ENCODE measurements at regions not wholly inside any gene's neighbourhood (a gene's known extent, or its start where the extent isn't known, plus 50 kb on each side); places are given as distances from the start of the nearest gene placed in this dataset.
A peak's percentile ranks its signal among the peaks of the same experiment; 100 is the strongest.
"Not testable (repeated sequence)": the region's sequence is repeated elsewhere in the genome, so short reads cannot be mapped to it uniquely, and the experiment has no call there.

DNA sequence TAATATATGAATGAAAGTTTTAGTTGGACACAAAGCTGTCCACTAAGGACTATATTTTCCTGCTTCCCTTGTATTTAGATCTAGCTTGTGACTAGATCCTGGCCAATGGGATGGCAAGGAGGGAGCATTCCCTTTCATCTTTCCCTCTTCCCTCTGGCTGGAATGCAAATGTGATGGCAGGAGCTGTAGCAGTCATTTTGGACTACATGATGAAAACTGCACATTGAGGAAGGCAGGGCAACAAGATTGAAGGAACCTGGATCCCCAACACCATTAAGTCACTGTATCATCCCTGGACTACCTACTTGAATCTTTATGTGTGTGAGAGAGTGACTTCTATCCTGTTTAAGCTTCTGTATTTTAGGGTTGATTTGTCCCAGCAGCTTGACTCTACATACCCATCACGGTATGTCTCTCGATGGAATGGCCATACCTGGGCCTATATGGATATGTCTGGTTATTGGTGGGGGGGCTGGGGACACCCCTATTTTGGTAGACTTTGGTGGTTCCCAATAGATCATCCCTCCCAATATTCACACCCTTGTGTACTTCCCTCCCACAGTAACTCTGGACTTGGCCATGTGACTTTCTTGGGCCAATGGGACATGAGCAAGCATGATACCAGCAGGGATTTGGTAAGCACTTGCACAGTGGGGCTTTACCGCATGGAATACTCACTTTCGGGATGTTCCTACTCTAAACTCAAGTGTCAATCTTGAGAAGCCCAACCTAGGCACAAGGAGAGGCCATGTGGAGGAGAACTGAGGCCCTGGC, 128.5 kb downstream of the VEGFA start:
- DNase-seq = no peak

DNA sequence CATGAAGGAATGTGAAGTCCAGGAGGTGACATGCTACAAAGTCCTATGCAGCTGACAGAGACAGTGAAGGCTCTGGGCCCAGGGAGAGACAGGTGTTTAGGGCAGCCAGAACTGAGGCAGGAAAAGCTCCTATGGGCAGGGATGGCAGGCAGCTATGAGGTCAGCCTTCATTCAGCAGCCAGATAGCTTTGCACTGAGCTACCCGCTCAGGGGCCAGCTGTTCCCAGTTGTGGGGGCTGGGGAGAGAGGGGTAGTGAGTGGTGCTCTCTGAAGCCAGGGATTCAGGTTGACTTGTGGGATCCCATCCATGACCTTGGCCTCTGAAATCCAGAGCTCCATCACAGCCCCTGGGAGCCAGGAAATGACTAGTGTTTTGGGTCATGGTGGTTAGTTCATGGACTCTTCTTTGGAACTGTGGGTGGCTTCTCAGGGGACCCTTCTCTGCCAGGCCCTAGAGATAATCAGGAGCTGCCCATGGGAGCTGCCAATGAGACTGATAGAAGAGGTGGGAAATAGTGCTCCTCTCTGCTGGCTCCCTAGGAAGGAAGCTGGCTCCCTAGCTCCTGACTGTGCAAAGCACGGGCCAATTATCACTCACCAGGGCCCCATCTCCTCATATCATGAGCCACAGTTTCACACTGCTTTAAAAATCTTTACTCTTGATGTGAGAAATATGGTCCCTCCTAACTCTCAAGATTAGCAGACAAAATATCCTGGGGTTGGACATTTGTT, 127.7 kb downstream of the VEGFA start:
- no peak for DNase-seq

DNA sequence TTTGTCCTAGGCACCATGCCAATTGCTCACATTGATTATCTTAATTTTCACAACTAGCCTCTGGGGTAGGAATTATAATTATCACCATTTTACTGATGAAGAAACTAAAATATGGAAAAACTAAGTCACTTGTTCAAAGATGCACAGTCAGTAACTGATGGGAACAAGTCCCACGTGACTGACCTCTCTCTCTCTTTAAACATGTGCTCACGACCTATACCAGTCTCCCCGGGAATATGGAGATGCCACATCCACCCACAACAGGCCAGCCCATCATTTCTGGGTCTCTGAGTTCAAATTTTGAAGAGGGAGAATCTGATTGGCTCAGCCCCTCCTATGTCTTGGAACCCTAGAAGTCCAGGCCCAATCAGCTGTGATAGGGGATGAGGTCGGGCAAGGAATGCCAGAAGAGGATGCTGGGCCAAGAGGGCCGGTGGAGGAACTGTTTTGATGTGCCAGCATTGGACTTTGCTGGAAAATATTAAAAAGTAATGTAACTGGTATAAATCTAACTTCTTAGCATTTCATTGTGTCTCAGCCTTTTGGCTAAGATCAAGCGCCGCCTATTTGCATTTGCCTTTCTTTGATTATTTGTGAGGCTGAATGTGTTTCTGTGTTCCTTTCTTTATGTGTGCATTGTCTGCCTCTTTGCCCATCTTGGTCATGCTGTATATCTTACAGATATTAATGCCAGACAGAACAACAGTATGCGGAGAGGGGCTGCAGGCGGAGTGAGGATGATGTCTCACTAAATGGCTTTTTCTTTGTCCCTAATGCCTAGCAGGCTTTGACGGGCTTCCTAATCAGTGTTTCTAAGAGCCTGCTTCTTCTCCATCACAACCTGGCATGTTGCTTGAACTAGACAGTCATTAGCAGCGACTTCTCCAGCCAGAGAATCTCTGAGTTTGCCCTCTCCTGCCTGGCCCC, 126.6 kb downstream of the VEGFA start:
- no peak for DNase-seq

DNA sequence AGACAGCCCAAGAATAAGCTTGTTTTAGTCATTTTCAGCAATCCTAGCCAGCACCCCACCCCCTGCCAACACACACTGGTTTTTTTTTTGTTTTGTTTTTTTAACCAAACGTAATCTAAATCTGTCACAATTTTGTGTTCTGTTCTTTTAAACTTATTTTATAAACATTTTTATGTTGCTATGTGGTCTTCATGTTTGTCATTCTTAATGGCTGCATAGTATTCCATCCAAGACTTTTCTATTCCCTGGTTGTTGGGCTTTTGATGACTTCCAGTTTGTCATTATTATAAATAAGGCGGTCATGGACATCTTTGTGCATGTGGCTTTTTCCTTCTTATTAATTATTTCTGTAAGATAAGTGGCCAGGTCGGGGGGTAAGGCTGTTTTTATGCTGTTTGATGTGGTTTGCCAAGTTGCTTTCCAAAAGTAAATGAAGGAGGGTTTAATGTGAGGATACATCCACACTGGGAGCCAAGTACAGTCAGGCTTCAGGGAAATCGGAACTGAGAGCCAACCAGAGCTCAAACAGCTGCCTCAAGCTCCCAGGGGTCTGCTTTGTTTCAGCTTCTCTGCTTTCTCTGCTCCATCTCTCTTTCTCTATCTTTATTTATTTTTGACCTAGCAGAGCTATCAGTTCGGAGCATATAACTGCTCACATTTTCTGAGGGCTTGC, 125.8 kb downstream of the VEGFA start:
- DNase-seq = no peak

DNA sequence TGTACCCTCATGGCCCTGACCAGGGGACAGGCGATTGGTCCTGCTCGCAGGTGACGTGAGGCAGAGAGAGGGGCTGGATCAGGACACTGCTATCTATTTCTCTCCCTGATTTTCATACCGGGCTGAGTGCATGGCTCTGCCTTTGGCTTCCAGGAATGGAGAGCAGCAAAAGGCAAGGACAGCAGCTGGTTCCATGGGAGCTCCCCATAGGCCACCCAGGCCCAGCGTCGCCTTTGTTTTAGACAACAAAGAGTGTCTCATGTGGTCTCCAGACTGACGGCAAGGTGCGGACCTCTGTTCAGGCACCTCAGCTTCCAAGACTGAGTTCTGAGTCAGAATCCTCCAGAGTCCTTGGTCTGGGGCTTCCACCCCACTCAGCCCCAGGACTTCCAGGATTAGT, 123.1 kb downstream of the VEGFA start:
- DNase-seq = no peak

DNA sequence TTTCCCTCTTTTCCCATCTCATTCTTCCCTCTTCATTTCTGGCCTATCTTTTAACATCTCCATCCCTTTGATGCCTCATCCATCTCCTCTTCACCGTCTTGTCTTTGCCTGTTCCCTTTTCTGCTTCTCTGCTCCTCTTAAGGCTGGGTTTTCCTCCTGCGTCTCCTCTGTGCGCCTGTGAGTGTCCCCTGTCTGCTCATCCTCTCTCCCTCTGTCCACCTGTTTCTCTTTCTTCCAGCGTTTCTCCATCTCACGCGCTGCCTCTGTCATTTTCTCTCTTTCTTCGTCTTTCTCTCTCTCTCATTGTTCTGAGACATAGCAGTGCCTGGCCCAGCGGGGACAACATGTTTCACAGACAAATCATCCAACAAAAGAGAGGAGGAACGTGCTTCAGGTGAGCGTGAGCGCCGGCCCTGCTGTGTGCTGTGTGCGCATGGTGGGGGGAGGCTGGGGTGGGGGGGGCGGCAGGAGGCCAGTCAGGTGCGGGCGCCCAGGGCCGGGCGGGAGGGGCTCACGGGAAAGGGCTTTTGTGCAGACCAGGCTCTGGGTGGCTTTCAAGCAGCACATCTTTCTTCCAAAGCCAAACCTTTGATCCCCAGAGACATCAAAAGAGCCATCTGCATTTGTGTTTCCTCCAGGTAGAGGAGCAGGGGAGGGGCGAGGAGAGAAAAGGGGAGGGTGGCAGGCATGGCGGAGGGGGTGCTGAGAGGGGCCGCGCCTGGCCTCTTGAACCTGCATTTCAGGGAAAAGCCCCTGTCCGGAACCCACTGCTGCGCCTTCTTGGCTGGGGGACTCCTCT, 121.3 kb downstream of the VEGFA start:
- DNase-seq = peak; percentile 45

DNA sequence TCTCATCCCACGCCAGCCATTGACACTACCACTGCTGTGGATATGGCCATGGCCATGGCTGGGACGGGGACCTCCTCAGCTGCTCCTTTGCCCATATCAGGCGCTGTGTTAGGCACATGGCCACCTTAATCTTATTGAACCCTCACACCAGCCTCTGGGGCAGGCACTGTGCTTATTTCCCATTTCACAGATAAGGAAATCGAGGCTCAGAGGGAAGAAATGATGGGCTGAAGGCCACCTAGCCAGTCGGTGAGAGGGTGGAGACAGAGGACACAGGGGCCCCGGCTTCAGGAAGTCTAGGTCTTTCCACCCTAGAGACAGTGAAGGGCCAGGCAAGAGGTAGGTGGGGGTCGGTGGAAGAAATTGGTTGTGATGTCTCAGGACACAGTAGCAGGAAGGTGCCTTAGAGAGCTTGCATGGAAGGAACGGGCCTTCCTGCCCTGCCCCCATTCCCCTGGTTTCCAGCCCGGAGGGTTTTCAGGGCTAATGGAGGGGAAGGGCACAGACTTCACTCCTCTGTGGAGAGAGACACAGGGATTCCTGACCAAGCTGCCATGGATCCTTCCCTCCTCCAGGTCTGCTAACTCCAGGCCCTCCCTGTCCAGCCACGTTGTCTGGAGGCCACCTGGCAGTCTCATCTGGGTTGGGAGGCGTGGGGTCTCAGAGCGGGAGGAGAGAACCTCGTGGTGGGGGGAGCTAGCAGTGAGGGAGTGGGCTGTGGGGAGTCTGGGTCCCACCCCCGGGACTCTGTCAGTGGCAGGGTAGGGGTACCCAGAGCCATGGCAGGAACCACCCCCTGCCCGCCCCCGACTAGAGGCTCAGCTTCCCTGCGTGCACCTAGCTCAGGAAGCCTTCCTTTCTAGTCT, 120.4 kb downstream of the VEGFA start:
- DNase-seq = no peak

DNA sequence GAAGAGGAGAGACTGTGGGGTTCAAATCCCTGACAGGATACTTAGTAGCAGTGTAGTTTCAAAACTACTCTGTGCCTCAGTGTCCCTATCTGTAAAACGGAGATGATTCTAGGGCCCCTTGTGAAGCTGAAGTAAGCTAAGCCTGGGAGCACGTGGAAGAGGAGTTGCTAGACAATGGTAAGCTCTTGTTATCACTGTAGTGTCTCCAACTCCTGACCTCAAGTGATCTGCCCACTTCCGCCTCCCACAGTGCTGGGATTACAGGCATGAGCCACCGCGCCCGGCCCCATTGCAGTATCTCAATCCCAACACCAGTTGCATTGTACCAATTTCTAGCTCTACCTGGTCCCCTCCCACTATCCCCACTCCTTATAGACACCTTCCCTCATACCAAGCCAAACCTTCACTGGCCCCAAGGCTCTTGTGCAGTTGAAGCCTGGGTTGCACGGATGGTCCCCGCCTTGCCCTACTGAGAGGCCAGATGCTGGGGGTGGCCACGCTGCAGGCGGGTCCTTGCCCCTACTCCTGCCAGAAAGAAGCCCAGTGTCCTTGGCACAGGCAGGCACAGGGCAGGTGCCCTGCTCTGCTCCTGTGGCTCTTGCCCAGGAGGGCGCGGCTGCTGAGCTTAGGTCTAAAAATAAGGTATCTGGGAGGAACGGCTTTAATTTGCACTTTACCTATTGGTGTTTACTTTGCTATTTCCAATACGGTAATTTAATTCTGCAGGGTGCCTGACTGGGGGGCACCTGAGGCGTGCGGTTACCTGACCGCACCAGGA, 118.1 kb downstream of the VEGFA start:
- no peak for DNase-seq

DNA sequence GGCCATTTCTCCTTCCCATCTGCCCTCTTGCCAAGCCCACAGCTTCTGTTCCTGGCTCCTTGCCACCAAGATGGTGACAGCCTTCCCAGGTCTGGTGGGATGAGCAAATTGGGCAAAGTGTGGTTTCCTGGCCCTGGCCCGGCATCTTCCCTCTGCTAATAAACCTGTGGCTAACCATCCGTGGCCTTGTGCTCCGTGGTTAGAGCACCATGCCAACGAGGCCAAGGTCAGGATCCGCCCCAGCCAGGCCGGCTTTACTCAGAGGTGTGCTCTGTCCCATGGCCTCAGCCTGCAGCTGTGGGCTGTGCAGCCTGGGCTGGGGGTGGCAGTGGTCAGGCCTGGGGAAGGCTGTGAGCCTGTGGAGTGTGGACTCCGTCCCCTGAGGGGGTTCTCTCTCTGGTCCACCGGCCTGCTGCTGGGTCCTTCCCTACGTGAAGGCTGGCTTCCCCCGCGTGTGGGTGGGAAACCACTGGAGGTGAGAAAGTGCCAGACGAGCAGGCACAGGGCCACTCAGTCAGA, 117.4 kb downstream of the VEGFA start:
- DNase-seq = no peak

DNA sequence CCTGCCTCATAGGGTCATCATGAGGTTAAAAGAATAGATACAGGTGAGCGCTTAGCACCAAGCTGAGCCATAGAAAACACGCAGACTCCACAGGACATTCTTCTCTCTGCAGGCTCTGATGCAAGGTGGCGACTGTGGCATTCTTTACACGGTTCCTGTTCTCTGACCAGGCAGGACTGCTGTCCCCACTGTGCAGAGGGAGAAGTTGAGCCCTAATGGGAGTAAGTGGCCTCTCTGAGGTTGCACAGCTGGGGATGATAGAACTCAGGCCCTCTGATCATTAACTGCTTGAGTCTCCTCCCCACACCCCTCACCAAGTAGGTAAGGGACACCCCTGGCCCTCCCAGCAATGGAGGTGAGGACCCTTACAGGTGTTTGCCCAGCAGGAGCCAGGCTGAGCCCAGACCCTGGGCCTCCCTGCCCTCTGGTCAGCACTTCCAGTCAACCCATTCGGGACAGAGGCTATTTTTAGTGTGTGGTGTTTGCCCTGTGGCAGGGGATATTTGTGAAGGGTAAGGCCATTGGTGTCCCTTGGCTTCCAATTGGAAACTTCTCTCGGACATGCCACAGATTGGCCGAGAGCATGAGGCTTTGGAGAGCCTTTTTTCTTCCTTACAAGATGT, 116.8 kb downstream of the VEGFA start:
- no peak for DNase-seq

DNA sequence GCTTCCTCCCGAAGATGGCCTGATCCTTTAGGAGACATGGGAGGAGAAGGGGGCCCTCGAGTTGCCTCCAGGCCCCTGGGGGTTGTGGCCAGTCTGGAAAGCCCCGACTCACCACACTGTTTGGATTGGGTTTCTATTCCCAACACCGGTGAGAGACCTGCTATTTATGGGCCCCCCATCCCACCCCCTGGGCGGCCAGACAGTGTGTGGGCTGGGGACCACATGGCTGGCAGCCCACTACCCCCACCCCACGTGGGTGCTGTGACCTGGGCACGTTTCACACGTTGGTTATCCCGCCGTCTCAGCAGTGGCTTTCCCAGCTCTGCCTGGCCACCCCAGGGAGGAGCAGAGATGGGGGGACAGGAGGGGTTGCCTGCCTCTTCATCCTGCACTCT, 116.1 kb downstream of the VEGFA start:
- DNase-seq = no peak

DNA sequence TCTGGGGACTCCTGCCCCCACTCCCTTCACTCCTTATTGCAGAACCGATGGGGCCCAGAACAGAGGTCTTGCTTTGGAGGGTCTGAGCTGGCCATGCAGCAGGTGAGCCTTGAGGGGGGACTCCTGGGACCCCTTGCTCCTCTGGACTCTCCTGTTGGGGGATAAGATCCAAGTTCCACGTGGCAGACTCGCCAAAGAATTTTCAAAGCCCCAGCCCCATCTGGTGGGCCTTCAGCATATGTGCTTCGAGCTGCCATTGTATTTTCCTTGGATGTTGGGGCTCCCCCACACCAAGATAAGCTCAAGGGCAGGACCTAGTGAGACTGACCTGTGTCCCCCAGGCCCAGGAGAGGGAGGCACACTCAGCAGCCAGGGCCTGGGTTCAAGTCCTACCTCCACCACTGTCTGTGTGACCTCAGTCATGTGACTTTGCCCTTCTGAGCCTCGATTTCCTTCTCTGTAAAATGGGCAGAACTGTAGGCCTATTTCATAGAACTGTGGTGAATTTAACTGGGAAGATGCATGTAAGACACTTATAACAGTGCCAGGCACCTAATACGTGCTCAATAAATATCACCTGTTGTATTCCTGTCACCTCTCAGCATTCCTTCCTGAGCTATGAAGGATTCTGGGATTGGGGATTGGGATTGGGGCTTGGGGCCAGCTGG, 115.5 kb downstream of the VEGFA start:
- no peak for DNase-seq

DNA sequence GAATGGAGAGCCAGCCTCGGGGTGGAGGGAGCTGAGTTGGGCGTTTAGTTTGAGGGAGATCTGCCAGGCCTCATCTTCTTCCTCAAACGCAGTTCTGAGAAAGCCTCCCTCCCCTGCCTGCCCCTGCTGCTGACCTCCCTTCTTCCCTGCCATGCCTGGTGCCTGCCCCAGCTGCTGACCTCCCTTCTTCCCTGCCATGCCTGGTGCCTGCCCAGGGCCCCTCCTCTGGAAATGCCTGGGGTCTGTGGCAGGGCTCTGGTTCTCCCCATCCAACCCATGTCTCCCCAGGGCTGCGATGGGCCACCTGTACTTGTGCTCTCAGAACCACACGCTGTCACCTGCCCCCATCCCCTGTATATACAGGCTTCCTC, 114.6 kb downstream of the VEGFA start:
- no peak for DNase-seq

DNA sequence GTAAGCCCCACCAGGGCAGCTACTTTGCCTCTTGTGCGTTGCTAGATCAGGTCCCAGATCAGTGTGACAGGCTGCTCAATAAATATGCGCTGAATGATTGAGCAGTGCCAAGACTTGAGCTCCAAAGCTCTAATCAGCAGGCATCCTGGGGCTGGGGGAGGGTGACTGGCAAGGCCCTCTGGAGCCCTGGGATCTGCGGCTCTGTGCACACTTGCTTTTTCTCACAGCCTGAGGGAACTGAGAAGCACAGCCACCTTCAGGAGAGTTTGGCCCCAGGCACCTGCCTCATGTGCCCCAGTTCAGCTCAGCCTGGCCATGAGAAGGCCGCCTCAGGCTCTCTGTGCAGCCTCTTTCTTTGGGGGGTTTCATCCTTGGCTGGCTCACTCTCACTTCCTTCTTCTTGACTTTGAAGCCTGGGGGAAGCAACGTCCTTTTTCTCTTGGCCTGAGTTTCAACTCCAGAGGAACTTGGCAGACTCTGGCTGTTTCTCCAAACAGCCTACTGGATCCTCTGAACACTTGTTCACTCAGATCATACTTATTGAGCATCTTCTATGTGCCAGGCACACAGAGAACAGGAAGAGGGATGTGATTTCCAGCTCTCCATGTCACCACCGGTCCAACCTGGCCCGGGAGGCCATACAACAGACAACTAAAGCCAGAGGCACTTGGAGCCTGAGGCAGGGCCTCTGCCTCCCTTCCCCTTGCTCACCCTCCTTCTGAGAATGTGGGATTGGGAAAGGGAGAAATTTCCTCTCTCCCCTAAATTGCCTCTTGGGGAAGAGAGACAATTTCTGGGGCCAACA, 114.0 kb downstream of the VEGFA start:
- no peak for DNase-seq

DNA sequence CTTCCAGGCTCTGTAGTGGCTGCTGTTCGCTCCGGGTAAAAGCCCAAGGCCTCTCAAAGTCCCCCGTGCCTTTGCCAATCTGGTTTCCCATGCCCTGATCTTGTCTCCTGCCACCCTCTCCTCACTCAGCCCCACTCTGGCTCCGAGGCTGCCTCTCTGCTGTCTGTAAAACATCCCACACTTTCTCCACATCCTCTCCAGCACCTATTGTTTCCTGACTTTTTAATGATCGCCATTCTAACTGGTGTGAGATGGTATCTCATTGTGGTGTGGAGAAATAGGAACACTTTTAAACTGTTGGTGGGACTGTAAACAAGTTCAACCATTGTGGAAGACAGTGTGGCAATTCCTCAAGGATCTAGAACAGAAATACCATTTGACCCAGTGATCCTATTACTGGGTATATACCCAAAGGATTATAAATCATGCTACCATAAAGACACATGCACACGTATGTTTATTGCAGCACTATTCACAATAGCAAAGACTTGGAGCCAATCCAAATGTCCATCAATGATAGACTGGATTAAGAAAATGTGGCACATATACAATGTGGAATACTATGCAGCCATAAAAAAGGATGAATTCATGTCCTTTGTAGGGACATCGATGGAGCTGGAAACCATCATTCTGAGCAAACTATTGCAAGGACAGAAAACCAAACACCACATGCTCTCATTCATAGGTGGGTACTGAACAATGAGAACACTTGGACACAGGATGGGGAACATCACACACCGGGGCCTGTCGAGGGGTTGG, 112.9 kb downstream of the VEGFA start:
- not testable (repeated sequence) for DNase-seq

DNA sequence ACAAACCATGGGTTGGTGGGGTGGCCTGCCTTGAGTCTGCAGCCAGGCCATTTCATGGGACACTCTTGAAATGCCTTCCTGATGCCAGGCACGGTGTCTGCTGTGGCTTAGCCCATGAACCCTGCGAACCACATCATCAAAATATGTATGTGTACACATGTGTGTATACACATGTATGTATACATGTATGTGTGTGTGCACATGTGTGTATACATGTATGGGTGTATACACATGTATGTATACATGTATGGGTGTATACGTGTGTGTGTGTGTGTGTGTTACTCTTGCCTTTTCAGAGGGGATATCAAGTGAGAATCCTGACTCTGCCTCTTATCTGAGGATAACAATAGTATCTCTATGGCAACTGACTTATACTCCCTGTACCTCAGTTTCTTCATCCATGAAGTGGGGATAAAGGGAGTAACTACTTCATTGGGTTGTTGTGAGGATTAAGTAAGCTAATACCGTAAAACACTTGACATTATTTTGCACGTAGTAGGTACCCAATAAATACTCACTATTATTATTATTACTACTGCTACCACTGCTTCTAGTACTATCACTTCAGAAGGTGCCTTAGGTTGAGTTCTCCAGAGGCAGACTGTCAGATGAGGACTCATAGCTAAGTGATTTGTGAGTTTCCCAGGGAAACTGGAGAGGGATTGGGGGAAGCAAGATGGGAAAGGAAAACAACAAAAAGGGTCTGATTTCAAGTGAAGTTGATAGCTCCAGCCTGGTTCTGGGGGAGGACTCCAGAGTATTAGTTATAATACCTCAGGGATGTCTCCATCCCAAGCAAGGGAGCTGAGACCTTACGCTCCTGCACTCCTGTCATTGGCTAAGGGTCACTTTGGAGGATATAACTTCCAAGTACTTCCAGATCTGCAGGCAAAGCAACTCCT, 110.5 kb downstream of the VEGFA start:
- no peak for DNase-seq

All from NCI-H1436 treated with DMSO at 0.1 percent for 48 hours (cell line).